Prostate gland (tissue), 2 donors: ENCODE measurements at regions not wholly inside any gene's neighbourhood (a gene's known extent, or its start where the extent isn't known, plus 50 kb on each side); places are given as distances from the start of the nearest gene placed in this dataset.

Experiments used
- DNase-seq: peaks from one replicate; pipeline ENCODE4 v3.0.0-alpha.2; 2019; ENCODE audit warnings: low spot score
- H3K27ac ChIP-seq, 2 donors: fragments of 200-600 bp; sonication (generic); 2 replicates each; pipeline ENCODE4 v1.5.1; 2017 to 2019
- H3K27me3 ChIP-seq: fragments of 200-600 bp; sonication (generic); replicated peaks from 2 replicates; pipeline ENCODE4 v1.5.1; 2019; ENCODE audit not compliant: insufficient read depth
- H3K36me3 ChIP-seq, 2 donors: fragments of 200-600 bp; sonication (generic); 1 replicate in 1 of 2; 2 replicates in 1 of 2; pipeline versions ENCODE4 v1.5.1 to v1.8.1; 2017 to 2019
- H3K4me1 ChIP-seq: fragments of 200-600 bp; sonication (generic); replicated peaks from 2 replicates; pipeline ENCODE4 v1.5.1; 2019
- H3K4me3 ChIP-seq, 2 donors: fragments of 200-600 bp; sonication (generic); 2 replicates each; pipeline ENCODE4 v1.5.1; 2017 to 2019
- H3K9me3 ChIP-seq: fragments of 200-600 bp; sonication (generic); 2 replicates; pipeline ENCODE4 v1.5.1; 2017
- POLR2A ChIP-seq: fragments of 450-650 bp; IDR thresholded peaks from one replicate; pipeline ENCODE4 v1.6.1; 2016; ENCODE audit warnings: antibody characterized with exemption, mild to moderate bottlenecking
- POLR2AphosphoS5 ChIP-seq: sonication (generic); formaldehyde crosslinking; IDR thresholded peaks from one replicate; pipeline ENCODE4 v1.6.1; 2017; ENCODE audit warnings: antibody characterized with exemption
- WGBS: methylation state at CpG from one replicate; pipeline ENCODE4 v1.1.5; 2018; 5-methylcytosine and 5-hydroxymethylcytosine counted together
- intact Hi-C: fragments of 100-400 bp; cut with DNase I; formaldehyde crosslinking; loops from one replicate; pipeline ENCODE4 v1.14.2; 2022
- TF ChIP-seq, protein P1 (sequence below), 4 experiments: fragments of 200-600 bp in 2 of 4; fragments of 450-650 bp in 2 of 4; sonication (generic) in 2 of 4; IDR thresholded peaks; 1 replicate in 3 of 4; 2 replicates in 1 of 4; pipeline ENCODE4 v1.5.1; 2016 to 2019; ENCODE audit warnings: antibody characterized with exemption in 4 of 4, mild to moderate bottlenecking in 2 of 4, moderate library complexity in 2 of 4

DNA sequence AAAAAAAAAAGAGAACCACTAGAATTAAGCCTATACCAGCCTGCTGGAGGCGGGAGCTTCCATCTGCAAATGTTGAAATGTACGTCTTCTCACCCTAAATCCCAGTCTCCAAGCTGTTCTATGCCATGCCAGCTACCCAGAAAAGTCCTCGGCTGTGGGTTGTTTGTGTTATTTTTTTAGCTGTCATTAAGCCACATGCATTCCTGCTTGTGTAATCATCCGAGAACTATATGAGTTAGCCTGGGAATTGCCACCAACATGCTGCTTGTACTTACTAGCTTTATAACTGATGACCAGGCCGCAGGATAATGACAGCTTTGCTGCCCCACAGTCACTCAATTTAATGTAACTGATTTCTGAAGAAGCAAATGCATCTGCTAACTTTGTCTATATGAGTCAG lies 313.9 kb upstream of the SALL1 start:
- Histone ChIP-seq H3K4me3 (no peak overlapping the region), H3K27me3 (no peaks in the 10 kb centered on the region), H3K4me1 (no peaks in the 10 kb centered on the region), H3K27ac (no peak overlapping the region), H3K36me3 (no peaks in the 10 kb centered on the region), H3K9me3 (no peaks in the 10 kb centered on the region)
- WGBS, result 81% methylated on average over 5 of the region's 5 CpGs
- TF ChIP-seq POLR2AphosphoS5, result no peak
- no peak for TF ChIP-seq POLR2A
- TF ChIP-seq, protein P1, sequence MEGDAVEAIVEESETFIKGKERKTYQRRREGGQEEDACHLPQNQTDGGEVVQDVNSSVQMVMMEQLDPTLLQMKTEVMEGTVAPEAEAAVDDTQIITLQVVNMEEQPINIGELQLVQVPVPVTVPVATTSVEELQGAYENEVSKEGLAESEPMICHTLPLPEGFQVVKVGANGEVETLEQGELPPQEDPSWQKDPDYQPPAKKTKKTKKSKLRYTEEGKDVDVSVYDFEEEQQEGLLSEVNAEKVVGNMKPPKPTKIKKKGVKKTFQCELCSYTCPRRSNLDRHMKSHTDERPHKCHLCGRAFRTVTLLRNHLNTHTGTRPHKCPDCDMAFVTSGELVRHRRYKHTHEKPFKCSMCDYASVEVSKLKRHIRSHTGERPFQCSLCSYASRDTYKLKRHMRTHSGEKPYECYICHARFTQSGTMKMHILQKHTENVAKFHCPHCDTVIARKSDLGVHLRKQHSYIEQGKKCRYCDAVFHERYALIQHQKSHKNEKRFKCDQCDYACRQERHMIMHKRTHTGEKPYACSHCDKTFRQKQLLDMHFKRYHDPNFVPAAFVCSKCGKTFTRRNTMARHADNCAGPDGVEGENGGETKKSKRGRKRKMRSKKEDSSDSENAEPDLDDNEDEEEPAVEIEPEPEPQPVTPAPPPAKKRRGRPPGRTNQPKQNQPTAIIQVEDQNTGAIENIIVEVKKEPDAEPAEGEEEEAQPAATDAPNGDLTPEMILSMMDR (IDR thresholded peaks at IDR 0.05), result no peak
- no peak for DNase-seq
- intact Hi-C loops, result no loop called here

DNA sequence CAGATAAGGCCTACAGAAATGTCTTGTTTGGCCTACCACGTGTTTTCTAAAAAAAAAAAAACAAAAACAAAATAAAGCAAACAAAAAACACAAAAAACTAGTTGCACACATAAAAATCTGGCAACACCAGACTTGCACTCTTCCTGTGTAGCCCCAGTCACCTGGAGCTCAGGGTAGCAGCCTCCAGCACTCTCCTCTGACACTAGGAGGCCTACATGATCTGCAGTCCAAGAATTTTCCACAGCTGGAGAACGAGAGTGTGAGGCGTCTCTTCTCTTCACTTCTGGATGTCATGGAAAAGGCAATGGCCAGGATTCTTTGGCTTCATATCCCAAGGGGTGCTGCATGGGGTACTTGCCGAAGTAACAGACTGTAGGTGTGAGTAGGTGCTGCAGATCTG lies 310.2 kb upstream of the SALL1 start:
- TF ChIP-seq, protein P1 (IDR thresholded peaks at IDR 0.05), result no peak
- TF ChIP-seq POLR2A, result no peak
- WGBS, result 65% methylated on average over 3 of the region's 4 CpGs
- H3K27me3 ChIP-seq, result no peaks in the 10 kb centered on the region
- intact Hi-C loops, result no loop called here
- H3K4me3 ChIP-seq, result no peak overlapping the region
- no peak for DNase-seq
- no peaks in the 10 kb centered on the region for H3K4me1 ChIP-seq
- H3K9me3 ChIP-seq, result no peaks in the 10 kb centered on the region
- H3K36me3 ChIP-seq, result no peaks in the 10 kb centered on the region
- H3K27ac ChIP-seq, result no peak overlapping the region

DNA sequence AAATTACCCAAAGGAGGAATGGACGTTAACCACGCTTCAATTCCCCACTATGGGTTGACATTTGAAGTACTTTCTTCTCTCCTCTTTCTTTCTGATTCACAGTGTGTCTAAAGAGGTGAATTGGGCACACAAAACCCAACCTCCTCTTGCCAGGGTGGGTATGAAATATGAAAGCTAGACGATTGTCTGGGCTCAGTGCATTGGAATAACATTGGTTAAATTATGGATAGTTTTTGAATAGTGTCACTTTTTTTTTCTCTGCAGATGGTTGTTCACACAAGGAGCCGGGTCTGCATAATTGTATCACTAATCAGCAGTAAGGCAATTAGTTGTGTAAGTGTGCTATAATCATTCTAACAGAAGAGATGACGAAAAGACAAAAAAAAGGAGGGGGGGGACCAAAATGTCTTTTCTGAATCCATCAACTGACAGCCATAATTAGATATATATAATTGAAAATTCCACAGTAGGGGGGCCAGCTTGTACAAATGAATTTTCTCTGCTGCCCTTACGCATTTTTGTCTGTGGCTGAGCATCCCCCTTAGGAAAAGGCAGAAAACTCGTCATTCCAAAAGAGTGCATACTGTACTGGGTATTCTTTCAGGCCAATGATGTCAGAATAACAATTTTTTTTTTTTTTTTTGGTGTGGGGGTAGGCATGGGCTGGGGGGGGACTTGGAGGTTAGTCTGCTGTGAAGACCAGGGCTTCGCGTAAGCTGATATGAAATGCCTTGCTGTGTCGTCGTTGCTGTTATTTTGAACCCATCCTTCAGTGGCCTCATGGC lies 307.5 kb upstream of the SALL1 start:
- DNase-seq, result no peak
- Histone ChIP-seq H3K27ac (no peak overlapping the region), H3K36me3 (no peaks in the 10 kb centered on the region), H3K4me3 (no peak overlapping the region), H3K9me3 (no peaks in the 10 kb centered on the region), H3K4me1 (no peaks in the 10 kb centered on the region), H3K27me3 (no peaks in the 10 kb centered on the region)
- no peak for TF ChIP-seq POLR2A
- no peak for TF ChIP-seq POLR2AphosphoS5
- TF ChIP-seq, protein P1 (IDR thresholded peaks at IDR 0.05), result no peak
- 84% methylated on average over 11 of the region's 11 CpGs for WGBS
- intact Hi-C loops, result no loop called here

DNA sequence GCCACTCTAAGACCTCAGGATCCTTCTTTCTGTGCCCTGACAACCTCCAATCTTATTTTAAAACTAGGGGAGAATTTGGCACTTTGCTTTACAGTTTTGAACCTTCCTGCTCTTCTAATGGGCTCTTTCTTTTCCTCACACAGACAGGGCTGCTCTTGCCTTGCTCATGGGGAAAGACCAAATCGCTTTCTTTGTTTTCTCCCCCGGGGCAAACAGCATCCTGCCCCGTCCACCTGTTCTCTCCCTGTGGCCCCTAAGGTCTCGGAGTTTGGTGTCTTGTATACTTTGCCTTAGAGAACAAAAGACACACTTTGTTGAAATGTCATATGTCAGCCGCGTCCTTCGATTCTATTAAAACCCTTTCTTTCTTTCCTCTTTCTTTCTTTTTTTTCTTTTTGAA lies 306.7 kb upstream of the SALL1 start:
- H3K4me1 ChIP-seq, result no peaks in the 10 kb centered on the region
- H3K27me3 ChIP-seq, result no peaks in the 10 kb centered on the region
- no peak overlapping the region for H3K4me3 ChIP-seq
- no peak overlapping the region for H3K27ac ChIP-seq
- WGBS, result 61% methylated on average over 7 of the region's 7 CpGs
- H3K36me3 ChIP-seq, result no peaks in the 10 kb centered on the region
- H3K9me3 ChIP-seq, result no peaks in the 10 kb centered on the region
- TF ChIP-seq, protein P1 (IDR thresholded peaks at IDR 0.05), result no peak
- TF ChIP-seq POLR2AphosphoS5 (no peak), POLR2A (no peak)
- DNase-seq, result no peak
- intact Hi-C loops, result no loop called here

DNA sequence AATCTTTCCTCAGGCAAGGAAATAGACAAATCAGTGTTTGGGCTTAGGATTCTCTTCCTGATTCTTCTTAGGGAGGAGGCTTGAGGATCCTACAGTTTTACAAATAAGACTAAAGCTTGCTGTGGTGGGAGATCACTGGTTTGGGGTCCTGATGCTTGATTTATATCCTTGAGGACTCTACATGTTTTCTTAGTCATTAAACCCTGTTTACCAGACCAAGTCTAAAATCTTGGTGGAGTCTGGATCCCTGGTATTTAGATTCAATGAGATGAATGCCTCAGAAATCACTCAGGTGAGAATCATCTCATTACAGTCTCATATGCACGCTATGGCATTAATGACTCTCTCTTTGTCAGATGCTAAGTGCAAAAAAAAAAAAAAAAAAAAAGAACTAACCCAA lies 304.3 kb upstream of the SALL1 start:
- Histone ChIP-seq H3K4me1 (no peaks in the 10 kb centered on the region), H3K9me3 (no peaks in the 10 kb centered on the region), H3K4me3 (no peak overlapping the region), H3K27me3 (no peaks in the 10 kb centered on the region), H3K27ac (no peak overlapping the region), H3K36me3 (no peaks in the 10 kb centered on the region)
- DNase-seq, result no peak
- TF ChIP-seq, protein P1 (IDR thresholded peaks at IDR 0.05), result no peak
- TF ChIP-seq POLR2A, result no peak
- no peak for TF ChIP-seq POLR2AphosphoS5
- intact Hi-C loops, result no loop called here
- WGBS, result 71% methylated on average over 1 of the region's 1 CpG
